GM19043 (cell line): ENCODE measurements at regions not wholly inside any gene's neighbourhood (a gene's known extent, or its start where the extent isn't known, plus 50 kb on each side); places are given as distances from the start of the nearest gene placed in this dataset.

ENCODE experiments used
- ATAC-seq: cut with Tn5 transposase; IDR thresholded peaks from one replicate; pipeline ENCODE4 v1.9.1; 2021; ENCODE audit warnings: low read depth; ENCODE audit not compliant: unreplicated experiment

DNA sequence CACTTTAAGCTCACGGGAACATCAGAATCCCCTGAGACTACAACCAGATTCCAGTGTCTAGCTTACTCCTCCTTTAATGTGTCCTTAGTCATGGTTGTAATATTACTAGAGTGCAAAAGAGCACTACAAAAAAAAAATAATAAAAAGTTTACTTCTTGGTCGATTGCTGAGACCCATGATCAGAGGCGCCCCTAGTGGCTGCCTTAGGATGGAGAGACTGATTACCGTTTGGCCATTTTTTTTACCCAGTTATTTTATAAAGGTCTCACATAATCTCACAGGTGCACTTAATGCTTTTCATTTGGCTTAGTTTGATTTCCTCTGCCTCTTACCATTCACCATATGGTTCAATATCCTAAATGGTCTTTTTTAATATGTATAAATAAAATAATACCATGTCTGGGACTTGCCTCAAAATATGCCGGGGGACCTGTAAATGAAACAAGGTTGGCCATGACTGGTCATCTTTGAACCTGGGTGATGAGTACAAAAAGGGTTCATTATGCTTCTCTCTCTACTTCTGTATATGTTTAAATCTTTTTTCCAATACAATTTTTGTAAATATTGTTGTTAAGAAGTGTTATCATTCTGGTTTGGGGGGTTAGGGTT is 331.5 kb upstream of the NFE2L3 start:
- ATAC-seq = no peak

DNA sequence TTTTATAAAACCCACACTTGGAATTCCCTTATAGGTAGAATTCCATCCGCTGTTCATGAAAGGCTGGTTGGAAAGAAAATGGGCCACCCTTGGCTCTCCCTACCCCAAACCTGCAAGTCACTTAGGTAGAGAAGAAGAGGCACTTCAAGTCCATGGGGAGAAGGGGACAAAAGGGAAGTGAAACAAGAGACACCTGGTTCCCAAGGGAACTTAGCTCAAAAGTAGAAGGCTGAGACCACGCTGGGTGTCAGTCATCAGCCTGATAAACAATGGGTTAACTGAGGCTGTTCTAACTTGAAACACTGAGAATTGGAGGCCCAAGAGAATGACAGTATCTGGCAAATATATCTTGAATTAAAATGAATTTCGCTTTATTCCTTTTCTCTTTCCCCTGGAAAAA is 330.8 kb upstream of the NFE2L3 start:
- ATAC-seq = no peak

DNA sequence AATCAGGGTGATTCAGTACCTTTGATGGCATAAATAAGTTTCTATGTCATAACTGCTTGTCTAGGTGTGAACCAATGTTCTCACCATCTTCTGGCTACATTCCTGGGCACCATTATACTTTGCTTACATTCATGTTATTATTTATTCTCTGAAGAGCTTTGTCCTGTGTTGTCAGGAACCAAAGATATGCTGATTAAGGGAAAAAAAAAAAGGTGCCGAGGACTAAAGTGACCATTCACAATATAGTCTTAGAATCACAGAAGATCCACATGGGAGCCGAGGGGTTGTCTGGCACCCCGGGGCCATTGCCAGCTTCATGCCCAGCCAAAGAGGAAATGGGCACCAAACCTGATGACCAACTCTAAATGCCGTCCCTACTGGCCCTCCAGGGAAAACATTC is 329.2 kb upstream of the NFE2L3 start:
- ATAC-seq = no peak

DNA sequence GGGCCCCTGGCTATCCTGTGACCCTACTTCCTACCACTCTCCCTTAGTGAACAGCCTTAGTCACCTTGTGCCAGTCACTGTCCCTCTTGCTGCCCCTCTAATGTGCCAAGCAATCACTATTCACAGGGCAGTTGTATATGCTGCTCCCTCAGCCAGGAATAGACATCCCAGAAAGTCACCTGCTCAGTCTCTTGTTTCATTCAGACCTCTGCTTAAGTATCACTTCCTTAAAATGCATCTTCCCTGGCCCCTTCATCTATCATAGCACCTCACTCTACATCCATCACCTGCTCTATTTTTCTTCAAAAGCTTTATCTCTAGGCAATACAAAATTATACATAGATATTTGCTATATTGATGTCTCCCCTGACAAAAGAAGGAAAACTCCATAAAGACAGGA is 328.4 kb upstream of the NFE2L3 start:
- no peak for ATAC-seq

DNA sequence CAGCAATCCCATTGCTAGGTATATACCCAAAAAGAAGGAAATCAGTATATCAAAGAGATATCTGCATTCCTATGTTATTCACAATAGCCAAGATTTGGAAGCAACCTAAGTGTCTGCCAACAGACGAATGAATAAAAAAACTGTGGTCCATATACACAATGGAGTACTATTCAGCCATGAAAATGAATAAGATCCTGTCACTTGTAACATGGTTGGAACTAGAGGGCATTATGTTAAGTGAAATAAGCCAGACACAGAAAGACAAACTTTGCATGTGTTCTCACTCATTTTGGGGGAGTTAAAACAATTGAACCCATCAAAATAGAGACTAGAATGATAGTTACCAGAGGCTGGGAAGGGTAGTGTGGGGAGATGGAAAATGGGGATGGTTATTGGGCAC is 323.5 kb upstream of the NFE2L3 start:
- ATAC-seq = no peak

DNA sequence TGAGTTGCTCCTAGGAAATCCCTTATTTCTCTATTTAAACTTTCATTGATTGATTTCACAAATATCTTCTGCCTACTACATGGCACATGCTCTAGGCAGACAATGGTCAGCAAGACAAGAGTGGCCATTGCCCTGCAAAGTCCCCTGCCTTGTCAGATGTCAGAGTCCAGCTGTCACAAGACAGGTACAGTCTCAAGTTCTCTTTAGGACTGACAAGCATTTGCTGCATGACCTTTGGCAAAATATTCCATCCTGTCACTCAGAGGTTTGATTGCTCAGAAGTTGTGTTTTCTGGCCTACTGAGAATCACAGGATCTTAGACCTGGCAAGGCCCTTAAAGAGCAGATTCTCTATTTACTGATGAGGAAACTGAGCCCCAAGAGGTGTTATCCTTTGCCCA is 322.3 kb upstream of the NFE2L3 start:
- ATAC-seq = no peak

DNA sequence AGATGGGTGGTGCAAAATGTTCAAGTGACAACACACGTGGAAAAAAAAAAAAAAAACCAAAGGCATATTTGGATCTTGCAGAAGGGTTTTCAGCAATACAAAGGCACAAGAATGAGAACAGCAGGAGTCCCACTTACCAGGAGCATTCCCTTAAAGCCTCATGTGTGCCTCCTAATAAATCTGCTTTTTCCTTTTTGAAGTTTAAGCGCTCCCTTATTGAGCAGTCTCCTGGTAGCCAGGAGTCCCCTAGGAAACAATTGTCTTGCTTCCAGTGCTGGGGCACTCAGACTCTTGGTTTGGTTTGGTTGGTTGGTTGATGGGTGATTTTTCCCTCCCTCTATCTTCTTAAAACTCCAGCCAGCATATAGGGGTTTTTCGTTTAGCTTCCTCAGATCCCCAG is 321.8 kb upstream of the NFE2L3 start:
- no peak for ATAC-seq

DNA sequence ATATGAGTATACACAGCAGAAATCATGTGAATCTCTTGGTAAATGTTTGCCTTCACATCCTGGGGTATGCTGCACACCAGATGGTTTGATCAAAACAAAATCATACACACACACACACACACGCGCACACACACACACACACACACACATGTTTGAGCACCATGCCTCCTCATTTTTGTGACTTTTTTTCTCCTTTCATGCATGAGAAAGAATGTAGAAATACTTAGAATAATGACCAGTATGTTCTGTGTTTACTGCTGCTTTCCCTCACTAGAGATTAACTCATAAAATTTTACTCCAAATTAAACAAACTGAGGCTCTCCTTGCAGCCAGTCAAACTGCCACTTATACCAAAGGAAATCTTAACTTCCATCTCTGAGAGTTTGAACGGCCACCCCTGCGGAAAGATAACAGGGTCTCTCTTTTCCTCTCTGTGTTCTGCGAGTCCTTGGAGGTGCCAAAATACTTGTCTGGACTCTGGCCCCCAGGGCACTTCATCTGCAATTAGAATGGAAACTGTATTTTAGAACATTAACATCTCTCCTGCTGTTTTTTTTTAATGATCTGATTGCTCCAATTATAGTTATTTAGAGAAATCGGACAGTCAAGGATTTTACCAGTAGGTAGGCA is 320.8 kb upstream of the NFE2L3 start:
- no peak for ATAC-seq

DNA sequence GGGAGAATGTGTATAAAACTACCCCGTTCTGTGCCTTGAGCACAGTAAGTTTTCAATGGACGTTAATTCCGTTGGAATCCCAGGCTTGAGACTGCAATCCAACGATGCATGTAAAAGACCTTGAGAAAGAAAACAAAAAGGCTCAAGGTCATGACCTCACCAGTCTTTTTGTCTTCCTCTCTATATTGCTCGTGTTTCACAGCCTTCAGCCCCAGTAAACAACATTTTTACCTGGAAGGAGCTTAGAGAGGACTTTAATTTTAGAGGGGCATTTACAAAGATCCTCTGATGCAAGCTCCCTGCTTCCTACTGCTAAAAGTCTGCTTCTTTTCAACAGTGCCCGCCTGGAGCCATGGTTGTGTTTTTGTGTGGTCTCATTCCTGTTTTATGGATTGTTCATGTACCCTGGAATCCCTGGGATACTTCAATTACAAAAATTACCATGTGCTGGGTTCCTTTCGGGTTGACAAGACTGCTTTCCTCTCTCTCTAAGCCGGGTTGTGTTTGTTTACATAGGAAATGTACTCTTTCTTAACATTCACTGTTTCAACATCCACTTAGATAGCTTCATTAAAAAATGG is 320.1 kb upstream of the NFE2L3 start:
- no peak for ATAC-seq

DNA sequence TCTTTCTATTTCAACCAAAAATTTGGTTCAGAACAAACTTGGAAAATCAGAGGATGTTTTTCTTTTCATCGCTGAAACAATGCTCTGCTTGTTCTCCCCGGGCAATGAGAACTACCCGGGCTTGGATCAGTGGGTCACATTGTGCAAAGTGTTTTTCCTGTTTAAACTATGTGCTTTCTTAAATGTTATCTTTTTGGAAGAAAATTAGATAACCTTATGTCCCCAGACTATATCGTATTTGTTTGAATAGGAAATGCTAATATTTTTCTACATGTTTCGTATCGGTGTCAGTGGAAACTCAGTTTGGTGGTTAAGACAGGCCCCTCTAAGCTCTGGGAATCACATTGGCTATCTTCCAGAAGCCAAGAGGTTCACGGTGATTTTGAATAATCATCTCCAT is 319.5 kb upstream of the NFE2L3 start:
- no peak for ATAC-seq

DNA sequence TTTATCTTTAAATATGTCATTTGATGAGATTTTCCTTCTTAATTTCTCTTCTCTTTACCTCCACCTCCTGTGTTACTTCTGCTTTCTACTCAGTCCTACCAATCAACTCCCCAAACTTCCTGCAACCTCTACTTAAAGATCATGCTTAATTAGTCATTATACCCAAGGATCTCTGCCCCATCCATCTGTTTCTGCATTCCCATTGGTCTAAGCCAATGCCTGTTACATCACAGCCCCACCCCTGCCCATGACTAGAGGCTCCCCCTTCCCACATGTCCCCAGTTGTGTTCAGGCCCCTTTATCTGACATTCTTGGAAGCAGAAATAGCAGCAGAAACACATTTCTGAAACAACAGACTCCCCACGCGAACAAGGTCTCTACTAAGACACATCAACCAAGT is 319.1 kb upstream of the NFE2L3 start:
- no peak for ATAC-seq

DNA sequence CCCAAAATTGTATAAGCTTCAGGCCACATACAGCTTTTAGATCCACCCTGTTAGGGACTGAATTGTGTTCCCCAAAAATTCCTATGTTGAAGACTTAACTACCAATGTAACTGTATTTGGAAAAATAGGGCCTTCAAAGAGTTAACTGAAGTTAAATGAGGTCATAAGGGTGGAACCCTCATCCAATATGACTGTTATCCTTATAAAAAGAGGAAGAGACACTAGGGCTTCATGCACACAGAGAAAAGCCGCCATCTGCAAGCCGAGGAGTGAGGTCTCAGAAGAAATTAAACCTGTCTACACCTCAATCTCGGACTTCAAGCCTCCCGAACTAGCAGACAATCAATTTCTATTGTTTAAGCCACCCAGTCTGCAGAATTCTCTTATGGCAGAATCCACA is 317.9 kb upstream of the NFE2L3 start:
- no peak for ATAC-seq

DNA sequence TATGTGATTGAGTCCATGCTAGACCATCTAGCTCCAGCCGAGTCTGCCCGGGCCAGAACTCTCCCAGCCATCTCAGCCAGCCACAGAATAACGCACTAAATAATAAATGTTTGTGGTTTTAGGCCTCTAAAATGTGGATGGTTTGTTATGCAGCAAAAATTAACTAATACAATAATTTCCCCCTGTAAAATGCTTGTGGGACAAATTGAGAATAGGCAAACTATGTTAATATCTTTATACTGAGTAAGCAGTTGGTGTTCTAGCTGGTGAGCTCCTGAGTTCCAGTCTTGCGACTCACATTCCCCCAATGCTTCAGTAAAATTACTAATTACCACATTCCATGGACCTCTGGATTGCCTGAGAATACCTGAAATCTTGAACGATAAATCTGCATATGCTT is 316.8 kb upstream of the NFE2L3 start:
- no peak for ATAC-seq

DNA sequence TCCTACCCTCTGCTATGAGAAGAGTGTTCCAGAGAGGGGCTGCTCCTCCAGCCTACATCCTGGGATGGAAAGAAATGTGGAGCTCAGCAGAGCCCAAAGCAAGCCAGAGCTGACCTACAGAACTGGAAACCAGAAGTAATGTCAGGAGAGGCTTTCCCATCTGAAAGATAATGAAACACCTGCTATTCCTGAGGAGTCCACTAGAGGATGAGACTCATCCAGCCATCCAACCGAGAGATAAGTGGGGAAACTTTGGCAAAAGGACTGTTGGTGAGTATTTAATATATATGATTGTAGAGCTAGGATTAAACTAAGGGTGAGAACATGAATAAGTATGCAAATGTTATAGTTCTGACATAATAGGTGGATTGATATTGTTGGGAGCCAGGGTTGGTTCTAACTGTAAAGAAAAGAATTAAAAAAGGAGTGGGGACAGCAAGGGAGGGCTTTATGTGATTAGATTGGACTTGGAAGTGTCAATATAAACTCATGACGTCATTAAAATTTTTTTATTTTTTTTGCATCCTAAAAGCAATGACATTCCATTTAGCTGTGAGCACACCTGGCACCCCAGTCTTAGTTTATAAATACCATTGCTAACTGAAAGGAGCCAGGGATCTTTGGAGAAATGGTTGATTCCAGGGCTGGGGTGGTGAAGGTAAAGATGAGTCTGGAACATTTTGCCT is 312.8 kb upstream of the NFE2L3 start:
- no peak for ATAC-seq

DNA sequence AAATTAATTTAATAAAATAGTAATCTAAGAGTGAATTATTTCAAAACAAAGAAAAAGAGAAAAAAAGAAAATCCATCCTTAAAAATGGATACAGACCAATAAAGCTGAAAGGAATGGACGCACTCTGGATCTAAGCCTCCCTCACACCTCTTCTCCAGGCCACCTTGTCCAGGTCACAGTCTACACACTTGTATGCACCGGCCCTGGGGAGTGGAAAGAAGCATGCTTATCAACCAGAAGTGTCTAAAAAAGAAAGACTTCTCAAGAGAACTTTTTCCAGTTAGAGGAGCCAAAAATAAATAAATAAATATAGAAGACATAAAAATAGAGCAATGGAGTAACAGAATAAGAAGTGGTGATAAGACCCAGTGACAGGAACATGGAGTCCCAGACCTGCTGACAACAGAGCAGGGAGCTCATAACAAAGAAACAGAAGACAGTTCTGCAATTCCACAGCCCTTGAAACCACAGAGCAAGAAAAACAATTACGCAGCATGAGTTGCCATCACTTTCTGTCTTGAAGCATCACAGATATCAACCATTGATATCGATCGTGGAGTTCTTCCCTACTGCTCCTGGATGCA is 311.7 kb upstream of the NFE2L3 start:
- no peak for ATAC-seq

DNA sequence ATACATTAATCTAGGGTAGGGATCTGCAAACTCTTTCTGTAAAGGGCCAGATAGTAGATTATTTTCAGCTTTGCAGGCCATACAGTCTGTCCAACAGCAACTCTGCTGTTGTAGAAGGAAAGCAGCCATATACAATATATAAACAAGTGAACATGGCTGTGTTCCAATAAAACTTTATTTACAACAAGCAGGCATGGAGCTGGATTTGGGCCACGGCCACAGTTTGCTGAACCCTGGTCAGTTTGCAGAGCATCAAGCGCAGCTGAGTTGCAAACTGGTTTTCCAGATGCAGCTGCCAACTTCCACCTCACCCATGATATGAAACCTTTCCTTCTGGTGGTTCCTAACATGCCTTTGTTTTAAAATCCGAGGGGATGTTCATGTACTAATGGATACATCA is 310.4 kb upstream of the NFE2L3 start:
- ATAC-seq = no peak

DNA sequence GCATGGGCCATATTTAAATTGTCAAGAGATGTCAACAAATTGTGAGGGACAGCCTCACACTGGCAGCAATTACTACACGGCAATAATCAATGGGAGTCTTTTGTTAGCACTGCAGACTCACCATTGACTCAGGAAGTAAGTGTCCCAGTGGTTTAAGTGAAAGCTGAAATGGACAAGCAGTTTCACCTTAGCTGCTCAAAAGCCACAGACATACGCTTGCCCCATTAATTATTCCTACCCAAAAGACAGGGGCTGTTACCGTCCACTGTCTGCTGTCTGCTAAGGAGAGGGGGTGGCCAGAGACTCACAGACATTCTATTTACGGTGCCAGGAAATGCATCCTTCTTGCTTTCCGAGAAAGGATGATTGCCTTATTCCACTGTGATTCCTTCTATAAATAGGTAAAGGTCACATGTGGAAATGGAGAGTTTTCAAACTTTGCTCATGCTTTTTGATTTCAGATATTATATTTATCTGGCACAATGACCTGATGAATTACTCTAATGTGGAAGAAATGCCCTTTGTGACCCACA is 309.7 kb upstream of the NFE2L3 start:
- no peak for ATAC-seq

DNA sequence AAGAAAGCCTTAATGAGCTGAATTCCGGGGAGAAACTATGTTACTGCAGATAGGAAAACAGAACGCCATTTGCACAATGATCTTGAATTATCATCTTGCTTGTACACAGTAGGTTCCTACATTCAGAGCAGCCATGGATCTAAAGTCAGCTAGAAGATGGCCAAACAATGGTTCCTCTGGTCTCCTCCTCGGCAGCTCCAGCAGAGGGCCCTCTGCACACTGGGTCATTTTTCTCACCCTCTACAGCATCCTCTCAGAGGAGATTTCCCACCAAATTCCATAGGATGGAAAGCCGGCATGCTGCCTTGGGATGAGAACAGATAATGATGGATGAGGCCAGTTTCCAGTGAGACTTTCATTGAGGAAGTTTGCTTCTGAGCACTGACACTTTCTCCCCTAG is 308.5 kb upstream of the NFE2L3 start:
- no peak for ATAC-seq

DNA sequence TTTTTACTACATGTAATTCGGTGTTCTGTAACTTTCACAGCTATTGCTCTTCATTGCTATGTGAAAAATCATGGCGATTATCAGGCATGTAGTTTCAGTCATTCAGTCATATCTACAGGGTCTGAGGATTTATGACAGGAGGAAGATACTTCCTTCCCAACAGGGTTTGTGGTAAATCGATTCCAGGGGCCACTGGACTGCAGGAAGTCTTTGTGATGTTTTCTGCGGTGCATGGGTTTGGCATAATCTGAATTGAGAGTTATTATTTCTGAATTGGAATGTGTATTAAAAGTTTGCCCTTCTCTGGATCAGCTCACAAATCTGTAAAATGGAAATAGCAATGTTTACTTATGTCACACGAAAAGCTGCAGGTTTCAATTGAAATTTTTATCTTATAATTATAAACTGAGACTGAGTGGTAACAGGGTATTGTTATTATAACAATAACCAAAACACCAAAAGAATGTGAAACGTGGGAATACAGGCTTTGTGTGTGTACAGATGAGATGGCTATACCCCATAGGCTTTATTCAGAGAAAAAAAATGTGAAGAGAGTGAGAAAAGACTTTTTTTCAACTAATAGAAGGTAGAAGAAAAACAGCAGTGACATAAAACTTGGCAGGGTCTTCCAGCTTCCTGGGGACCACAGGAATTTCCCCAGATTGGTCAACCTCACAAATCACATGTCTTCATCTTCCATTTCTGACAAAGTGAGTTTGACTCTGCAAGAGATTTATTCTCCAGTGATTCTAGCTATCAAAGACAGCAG is 307.7 kb upstream of the NFE2L3 start:
- no peak for ATAC-seq

DNA sequence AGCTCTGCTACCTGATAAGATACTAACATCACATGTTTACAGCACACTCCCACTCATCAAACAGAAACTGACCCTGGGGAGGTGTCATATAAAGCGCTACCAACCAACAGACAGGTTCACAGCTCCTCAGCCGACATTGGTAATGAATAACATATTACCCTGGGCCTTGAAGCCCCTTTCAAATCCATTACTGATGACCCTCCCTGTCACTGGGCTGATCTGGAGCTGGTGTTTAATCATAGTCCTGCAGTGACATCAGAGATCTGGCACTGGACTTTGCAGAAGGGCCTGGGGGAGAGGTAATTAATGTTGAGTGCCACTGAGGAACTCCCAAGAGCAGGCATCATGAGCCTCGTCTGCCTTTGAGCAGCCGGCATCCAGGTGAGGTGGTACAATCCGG is 306.5 kb upstream of the NFE2L3 start:
- no peak for ATAC-seq

DNA sequence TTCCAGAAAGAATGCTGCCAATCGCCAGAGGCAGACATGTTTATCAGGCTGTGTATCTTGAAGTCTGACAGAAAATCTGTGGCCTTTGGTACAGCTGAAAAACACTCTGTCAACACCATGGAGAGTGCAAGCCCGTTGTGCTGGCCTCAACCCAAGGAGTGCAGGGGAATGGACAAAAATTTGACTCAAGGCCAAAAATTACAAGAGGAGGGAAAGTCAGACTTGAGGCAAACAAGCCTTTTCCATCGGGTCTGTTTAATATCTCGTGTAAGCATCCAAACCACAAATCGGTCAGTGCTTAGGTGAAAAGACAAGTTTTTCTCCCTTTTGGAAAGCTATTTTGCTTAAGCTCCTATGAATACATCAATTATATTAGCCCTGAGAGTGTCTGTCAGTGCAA is 305.3 kb upstream of the NFE2L3 start:
- ATAC-seq = no peak
